ENCODE measurements at regions not wholly inside any gene's neighbourhood (a gene's known extent, or its start where the extent isn't known, plus 50 kb on each side); places are given as distances from the start of the nearest gene placed in this dataset.

- TF ChIP-seq ZNF549 (tag by site-specific recombination; IDR thresholded peaks at IDR 0.05) = no peak
- no peak for TF ChIP-seq ZNF785 (tag by site-specific recombination; IDR thresholded peaks at IDR 0.05)
- TF ChIP-seq ZNF391 (tag by site-specific recombination; IDR thresholded peaks at IDR 0.05; ENCODE audit: borderline replicate concordance, low read depth) = no peak
- TF ChIP-seq KLF16 (tag by site-specific recombination; IDR thresholded peaks at IDR 0.05) = no peak
- no peak for TF ChIP-seq ZBTB20 (tag by site-specific recombination; IDR thresholded peaks at IDR 0.05)
- no peak for TF ChIP-seq ZNF600 (tag by site-specific recombination; IDR thresholded peaks at IDR 0.05)
- no peak for TF ChIP-seq ZNF155 (tag by site-specific recombination; IDR thresholded peaks at IDR 0.05)
- no peak for TF ChIP-seq ZNF184 (tag by site-specific recombination; IDR thresholded peaks at IDR 0.05)
- no peak for TF ChIP-seq SP2 (tag by site-specific recombination; IDR thresholded peaks at IDR 0.05)
- no peak for TF ChIP-seq ZNF394 (tag by site-specific recombination; IDR thresholded peaks at IDR 0.05; ENCODE audit: borderline replicate concordance)
- TF ChIP-seq ZNF292 (tag by site-specific recombination; IDR thresholded peaks at IDR 0.05; ENCODE audit: borderline replicate concordance, low read depth) = no peak
- no peak for TF ChIP-seq ZNF366 (tag by site-specific recombination; conservative IDR thresholded peaks at IDR 0.05)
- ChIA-PET POLR2A (no interaction called here), CTCF (no interaction called here)
- no peaks in the 10 kb centered on the region for H3K4me1 ChIP-seq (ENCODE audit: control insufficient read depth, insufficient read depth, low read length)
- no peak overlapping the region for H3K27ac ChIP-seq (ENCODE audit: extremely low read depth, low read depth, low read length)
- H3K9me3 ChIP-seq (ENCODE audit: control insufficient read depth, insufficient read depth, low read depth, low read length) = no peaks in the 10 kb centered on the region
- no peak overlapping the region for H3K4me3 ChIP-seq (ENCODE audit: low read depth, low read length)
- H3K36me3 ChIP-seq (ENCODE audit: control insufficient read depth in 2 of 2, insufficient read depth in 1 of 2, low read length in 2 of 2) = no peaks in the 10 kb centered on the region
Observed at GRCh38 chr14:98037831-98038230, 1234.2 kb downstream of the BCL11B start.

- no peak overlapping the region for H3K4me3 ChIP-seq (ENCODE audit: low read depth, low read length)
- ChIA-PET CTCF (no interaction called here), POLR2A (no interaction called here)
- no peak overlapping the region for H3K27ac ChIP-seq (ENCODE audit: extremely low read depth, low read depth, low read length)
- H3K36me3 ChIP-seq (ENCODE audit: control insufficient read depth in 2 of 2, insufficient read depth in 1 of 2, low read length in 2 of 2) = no peaks in the 10 kb centered on the region
- no peaks in the 10 kb centered on the region for H3K4me1 ChIP-seq (ENCODE audit: control insufficient read depth, insufficient read depth, low read length)
- no peak for TF ChIP-seq BCL6B (tag by site-specific recombination; IDR thresholded peaks at IDR 0.05)
- TF ChIP-seq KLF9 (tag by site-specific recombination; IDR thresholded peaks at IDR 0.05; ENCODE audit: low read depth) = no peak
- no peak for TF ChIP-seq GLIS1 (tag by site-specific recombination; IDR thresholded peaks at IDR 0.05)
- no peak for TF ChIP-seq ZNF623 (tag by site-specific recombination; IDR thresholded peaks at IDR 0.05)
- no peak for TF ChIP-seq ZNF302 (tag by site-specific recombination; IDR thresholded peaks at IDR 0.05; ENCODE audit: low read depth)
- no peak for TF ChIP-seq ZNF155 (tag by site-specific recombination; IDR thresholded peaks at IDR 0.05)
- no peak for TF ChIP-seq ZNF10 (tag by site-specific recombination; IDR thresholded peaks at IDR 0.05)
- no peak for TF ChIP-seq ZNF391 (tag by site-specific recombination; IDR thresholded peaks at IDR 0.05; ENCODE audit: borderline replicate concordance, low read depth)
- H3K9me3 ChIP-seq (ENCODE audit: control insufficient read depth, insufficient read depth, low read depth, low read length) = no peaks in the 10 kb centered on the region
Observed at GRCh38 chr14:98056946-98057345, 1215.1 kb downstream of the BCL11B start.

- Histone ChIP-seq H3K27ac (ENCODE audit: extremely low read depth, low read depth, low read length) (no peak overlapping the region), H3K4me1 (ENCODE audit: control insufficient read depth, insufficient read depth, low read length) (no peaks in the 10 kb centered on the region), H3K9me3 (ENCODE audit: control insufficient read depth, insufficient read depth, low read depth, low read length) (no peaks in the 10 kb centered on the region), H3K36me3 (ENCODE audit: control insufficient read depth in 2 of 2, insufficient read depth in 1 of 2, low read length in 2 of 2) (no peaks in the 10 kb centered on the region), H3K4me3 (ENCODE audit: low read depth, low read length) (no peak overlapping the region)
- ChIA-PET POLR2A (no interaction called here), CTCF (no interaction called here)
- TF ChIP-seq AEBP2 (tag by site-specific recombination; IDR thresholded peaks at IDR 0.05; ENCODE audit: borderline replicate concordance) (no peak), ZNF488 (tag by site-specific recombination; IDR thresholded peaks at IDR 0.05) (no peak)
Observed at GRCh38 chr14:98059106-98059505, 1212.9 kb downstream of the BCL11B start.
